ENCODE measurements at regions not wholly inside any gene's neighbourhood (a gene's known extent, or its start where the extent isn't known, plus 50 kb on each side); places are given as distances from the start of the nearest gene placed in this dataset.

GRCh38 chr18:38367473-38367872, 801.9 kb upstream of the CELF4 start:
- no peaks in the 10 kb centered on the region for H3K9me3 ChIP-seq (ENCODE audit: control insufficient read depth in 4 of 4, low read length in 3 of 4)
- no peak overlapping the region for H3K27ac ChIP-seq (ENCODE audit: low read depth in 1 of 2, low read length in 2 of 2)
- H3K27me3 ChIP-seq (ENCODE audit: control insufficient read depth in 4 of 4, insufficient read depth in 4 of 4, low read length in 3 of 4): no peaks in the 10 kb centered on the region
- H3K4me3 ChIP-seq (ENCODE audit: low read depth in 1 of 3, low read length in 3 of 3): no peak overlapping the region
- no peaks in the 10 kb centered on the region for H3K36me3 ChIP-seq (ENCODE audit: control insufficient read depth in 4 of 4, insufficient read depth in 3 of 4, low read depth in 1 of 4, low read length in 3 of 4)
- 65% methylated on average over 1 of the region's 1 CpG for WGBS
- TF ChIP-seq REST (IDR thresholded peaks at IDR 0.05) (no peak), RXRA (IDR thresholded peaks at IDR 0.05) (no peak), FOXA2 (IDR thresholded peaks at IDR 0.05) (no peak), ZBTB33 (IDR thresholded peaks at IDR 0.05) (no peak), GABPA (IDR thresholded peaks at IDR 0.05 in 1 of 2, conservative IDR thresholded peaks at IDR 0.05 in 1 of 2) (no peak)
- TF ChIP-seq, protein P1, sequence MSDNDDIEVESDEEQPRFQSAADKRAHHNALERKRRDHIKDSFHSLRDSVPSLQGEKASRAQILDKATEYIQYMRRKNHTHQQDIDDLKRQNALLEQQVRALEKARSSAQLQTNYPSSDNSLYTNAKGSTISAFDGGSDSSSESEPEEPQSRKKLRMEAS (IDR thresholded peaks at IDR 0.05): no peak
- DNase-seq (ENCODE audit: low spot score): no peak
- H3K9ac ChIP-seq (ENCODE audit: low read depth in 1 of 2, low read length in 2 of 2): no peak overlapping the region
- no peaks in the 10 kb centered on the region for H3K4me1 ChIP-seq (ENCODE audit: control insufficient read depth in 4 of 4, insufficient read depth in 4 of 4, low read length in 3 of 4)

DNA sequence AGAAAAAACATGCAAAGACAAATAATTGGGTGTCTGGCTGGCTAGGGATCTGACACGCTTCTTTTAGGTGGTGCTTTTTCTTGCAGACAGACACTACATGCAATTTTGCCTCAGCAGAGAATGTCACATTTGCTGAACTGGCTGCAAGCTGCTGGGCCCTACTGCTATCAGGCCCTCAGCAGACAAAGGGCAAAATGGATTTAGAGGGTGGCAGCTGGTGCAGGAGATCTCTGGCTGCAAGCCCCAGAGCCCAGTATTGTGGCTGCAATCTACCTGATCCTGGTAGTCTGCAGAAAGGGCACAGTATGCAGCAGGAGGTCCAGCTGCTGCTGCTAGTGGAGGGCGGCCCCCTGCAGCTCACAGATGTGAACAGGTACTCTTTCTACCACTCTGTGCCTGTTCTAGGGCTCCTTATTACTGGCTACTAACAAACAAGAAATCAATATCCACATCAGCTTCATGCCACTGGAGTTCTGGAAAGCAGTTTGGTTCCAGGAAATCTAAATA, 796.7 kb upstream of the CELF4 start:
- no peak for DNase-seq (ENCODE audit: low spot score)
- Histone ChIP-seq H3K4me3 (ENCODE audit: low read depth in 1 of 3, low read length in 3 of 3) (no peak overlapping the region), H3K9ac (ENCODE audit: low read depth in 1 of 2, low read length in 2 of 2) (no peak overlapping the region), H3K27me3 (ENCODE audit: control insufficient read depth in 4 of 4, insufficient read depth in 4 of 4, low read length in 3 of 4) (no peaks in the 10 kb centered on the region), H3K4me1 (ENCODE audit: control insufficient read depth in 4 of 4, insufficient read depth in 4 of 4, low read length in 3 of 4) (no peaks in the 10 kb centered on the region), H3K9me3 (ENCODE audit: control insufficient read depth in 4 of 4, low read length in 3 of 4) (no peaks in the 10 kb centered on the region), H3K36me3 (ENCODE audit: control insufficient read depth in 4 of 4, insufficient read depth in 3 of 4, low read depth in 1 of 4, low read length in 3 of 4) (no peaks in the 10 kb centered on the region), H3K27ac (ENCODE audit: low read depth in 1 of 2, low read length in 2 of 2) (no peak overlapping the region)
- WGBS: 73% methylated on average over 2 of the region's 2 CpGs
- TF ChIP-seq RXRA (IDR thresholded peaks at IDR 0.05): no peak
- no peak for TF ChIP-seq FOXA1 (IDR thresholded peaks at IDR 0.05)
- no peak for TF ChIP-seq RAD21 (IDR thresholded peaks at IDR 0.05)
- TF ChIP-seq TAF1 (conservative IDR thresholded peaks at IDR 0.05): no peak
- no peak for TF ChIP-seq EGR1 (IDR thresholded peaks at IDR 0.05; ENCODE audit: low read depth in 2 of 2)
- TF ChIP-seq NR2F2 (IDR thresholded peaks at IDR 0.05): no peak
- no peak for TF ChIP-seq FOXA2 (IDR thresholded peaks at IDR 0.05)
- no peak for TF ChIP-seq JUND (IDR thresholded peaks at IDR 0.05)
- TF ChIP-seq HNF4G (IDR thresholded peaks at IDR 0.05): no peak
- no peak for TF ChIP-seq ZBTB33 (IDR thresholded peaks at IDR 0.05)
- TF ChIP-seq, protein P1 (IDR thresholded peaks at IDR 0.05): no peak
- no peak for TF ChIP-seq ATF3 (IDR thresholded peaks at IDR 0.05)
- no peak for TF ChIP-seq HNF4A (conservative IDR thresholded peaks at IDR 0.05)
- no peak for TF ChIP-seq YY1 (IDR thresholded peaks at IDR 0.05)
- TF ChIP-seq, protein P2, sequence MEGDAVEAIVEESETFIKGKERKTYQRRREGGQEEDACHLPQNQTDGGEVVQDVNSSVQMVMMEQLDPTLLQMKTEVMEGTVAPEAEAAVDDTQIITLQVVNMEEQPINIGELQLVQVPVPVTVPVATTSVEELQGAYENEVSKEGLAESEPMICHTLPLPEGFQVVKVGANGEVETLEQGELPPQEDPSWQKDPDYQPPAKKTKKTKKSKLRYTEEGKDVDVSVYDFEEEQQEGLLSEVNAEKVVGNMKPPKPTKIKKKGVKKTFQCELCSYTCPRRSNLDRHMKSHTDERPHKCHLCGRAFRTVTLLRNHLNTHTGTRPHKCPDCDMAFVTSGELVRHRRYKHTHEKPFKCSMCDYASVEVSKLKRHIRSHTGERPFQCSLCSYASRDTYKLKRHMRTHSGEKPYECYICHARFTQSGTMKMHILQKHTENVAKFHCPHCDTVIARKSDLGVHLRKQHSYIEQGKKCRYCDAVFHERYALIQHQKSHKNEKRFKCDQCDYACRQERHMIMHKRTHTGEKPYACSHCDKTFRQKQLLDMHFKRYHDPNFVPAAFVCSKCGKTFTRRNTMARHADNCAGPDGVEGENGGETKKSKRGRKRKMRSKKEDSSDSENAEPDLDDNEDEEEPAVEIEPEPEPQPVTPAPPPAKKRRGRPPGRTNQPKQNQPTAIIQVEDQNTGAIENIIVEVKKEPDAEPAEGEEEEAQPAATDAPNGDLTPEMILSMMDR (IDR thresholded peaks at IDR 0.05; ENCODE audit: low read depth, low read length, missing input control): no peak
- no peak for TF ChIP-seq GABPA (IDR thresholded peaks at IDR 0.05 in 1 of 2, conservative IDR thresholded peaks at IDR 0.05 in 1 of 2)
- TF ChIP-seq SP1 (IDR thresholded peaks at IDR 0.05): no peak
- TF ChIP-seq REST (IDR thresholded peaks at IDR 0.05): no peak

Data from liver (tissue), 8 donors.